SK-N-SH treated with all-trans-retinoic acid at 6 μM for 48 hours (cell line): ENCODE measurements at regions not wholly inside any gene's neighbourhood (a gene's known extent, or its start where the extent isn't known, plus 50 kb on each side); places are given as distances from the start of the nearest gene placed in this dataset.

Source experiments
- BACH2 ChIP-seq: fragments of 250-450 bp; sonication (Bioruptor Pico); IDR thresholded peaks from 2 replicates; pipeline ENCODE4 v1.9.0; 2021; ENCODE audit warnings: mild to moderate bottlenecking, borderline replicate concordance
- CREB5 ChIP-seq: fragments of 250-450 bp; sonication (Bioruptor Pico); IDR thresholded peaks from 2 replicates; pipeline ENCODE4 v1.5.1; 2020; ENCODE audit warnings: low read depth, mild to moderate bottlenecking, moderate library complexity
- CSRNP3 ChIP-seq: fragments of 250-450 bp; sonication (Bioruptor Pico); IDR thresholded peaks from 2 replicates; pipeline ENCODE4 v1.5.1; 2021; ENCODE audit warnings: mild to moderate bottlenecking, moderate library complexity
- GLIS3 ChIP-seq: fragments of 250-450 bp; sonication (Bioruptor Pico); IDR thresholded peaks from 2 replicates; pipeline ENCODE4 v1.5.0; 2020; ENCODE audit warnings: mild to moderate bottlenecking, moderate library complexity
- PPARA ChIP-seq: fragments of 250-450 bp; sonication (Bioruptor Pico); IDR thresholded peaks from 2 replicates; pipeline ENCODE4 v1.5.0; 2020; ENCODE audit warnings: mild to moderate bottlenecking, borderline replicate concordance
- RARB ChIP-seq: fragments of 250-450 bp; sonication (Bioruptor Pico); IDR thresholded peaks from 2 replicates; pipeline ENCODE4 v1.8.0; 2021; ENCODE audit warnings: mild to moderate bottlenecking, moderate library complexity
- SNAI2 ChIP-seq: fragments of 250-450 bp; sonication (Bioruptor Pico); IDR thresholded peaks from 2 replicates; pipeline ENCODE4 v1.5.0; 2020; ENCODE audit warnings: mild to moderate bottlenecking, moderate library complexity
- ZC3H10 ChIP-seq: fragments of 250-450 bp; sonication (Bioruptor Pico); IDR thresholded peaks from 2 replicates; pipeline ENCODE4 v1.5.1; 2021; ENCODE audit warnings: mild to moderate bottlenecking, moderate library complexity
- ZFP3 ChIP-seq: fragments of 250-450 bp; sonication (Bioruptor Pico); IDR thresholded peaks from 2 replicates; pipeline ENCODE4 v1.5.0; 2020; ENCODE audit warnings: mild to moderate bottlenecking, moderate library complexity
- ZFP30 ChIP-seq: fragments of 450-650 bp; formaldehyde crosslinking; IDR thresholded peaks from 2 replicates; pipeline ENCODE4 v1.5.0; 2022; ENCODE audit warnings: mild to moderate bottlenecking, moderate library complexity
- ZNF565 ChIP-seq: fragments of 450-650 bp; formaldehyde crosslinking; conservative IDR thresholded peaks from 2 replicates; pipeline ENCODE4 v1.5.0; 2020; ENCODE audit warnings: low read depth, mild to moderate bottlenecking, moderate library complexity
- ZNF8 ChIP-seq: fragments of 450-650 bp; formaldehyde crosslinking; IDR thresholded peaks from 2 replicates; pipeline ENCODE4 v1.5.0; 2020; ENCODE audit warnings: mild to moderate bottlenecking, moderate library complexity
- TF ChIP-seq, protein P1 (sequence below): fragments of 250-450 bp; sonication (Bioruptor Pico); IDR thresholded peaks from 2 replicates; pipeline ENCODE4 v1.8.0; 2020; ENCODE audit warnings: mild to moderate bottlenecking, moderate library complexity, borderline replicate concordance

- TF ChIP-seq CSRNP3 (no peak), ZFP30 (CRISPR knock-in tag) (no peak), ZNF565 (no peak), BACH2 (CRISPR knock-in tag) (no peak), ZC3H10 (CRISPR knock-in tag) (no peak), CREB5 (CRISPR knock-in tag) (no peak), RARB (CRISPR knock-in tag) (no peak), PPARA (no peak), ZFP3 (no peak), GLIS3 (CRISPR knock-in tag) (no peak), SNAI2 (CRISPR knock-in tag) (no peak), ZNF8 (CRISPR knock-in tag) (no peak)
- TF ChIP-seq, protein P1, sequence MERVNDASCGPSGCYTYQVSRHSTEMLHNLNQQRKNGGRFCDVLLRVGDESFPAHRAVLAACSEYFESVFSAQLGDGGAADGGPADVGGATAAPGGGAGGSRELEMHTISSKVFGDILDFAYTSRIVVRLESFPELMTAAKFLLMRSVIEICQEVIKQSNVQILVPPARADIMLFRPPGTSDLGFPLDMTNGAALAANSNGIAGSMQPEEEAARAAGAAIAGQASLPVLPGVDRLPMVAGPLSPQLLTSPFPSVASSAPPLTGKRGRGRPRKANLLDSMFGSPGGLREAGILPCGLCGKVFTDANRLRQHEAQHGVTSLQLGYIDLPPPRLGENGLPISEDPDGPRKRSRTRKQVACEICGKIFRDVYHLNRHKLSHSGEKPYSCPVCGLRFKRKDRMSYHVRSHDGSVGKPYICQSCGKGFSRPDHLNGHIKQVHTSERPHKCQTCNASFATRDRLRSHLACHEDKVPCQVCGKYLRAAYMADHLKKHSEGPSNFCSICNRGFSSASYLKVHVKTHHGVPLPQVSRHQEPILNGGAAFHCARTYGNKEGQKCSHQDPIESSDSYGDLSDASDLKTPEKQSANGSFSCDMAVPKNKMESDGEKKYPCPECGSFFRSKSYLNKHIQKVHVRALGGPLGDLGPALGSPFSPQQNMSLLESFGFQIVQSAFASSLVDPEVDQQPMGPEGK (CRISPR knock-in tag): no peak
Observed at GRCh38 chr21:27805696-27806095, 838.8 kb upstream of the ADAMTS5 start.
